ENCODE measurements at regions not wholly inside any gene's neighbourhood (a gene's known extent, or its start where the extent isn't known, plus 50 kb on each side); places are given as distances from the start of the nearest gene placed in this dataset.
A peak's percentile ranks its signal among the peaks of the same experiment; 100 is the strongest.

DNA sequence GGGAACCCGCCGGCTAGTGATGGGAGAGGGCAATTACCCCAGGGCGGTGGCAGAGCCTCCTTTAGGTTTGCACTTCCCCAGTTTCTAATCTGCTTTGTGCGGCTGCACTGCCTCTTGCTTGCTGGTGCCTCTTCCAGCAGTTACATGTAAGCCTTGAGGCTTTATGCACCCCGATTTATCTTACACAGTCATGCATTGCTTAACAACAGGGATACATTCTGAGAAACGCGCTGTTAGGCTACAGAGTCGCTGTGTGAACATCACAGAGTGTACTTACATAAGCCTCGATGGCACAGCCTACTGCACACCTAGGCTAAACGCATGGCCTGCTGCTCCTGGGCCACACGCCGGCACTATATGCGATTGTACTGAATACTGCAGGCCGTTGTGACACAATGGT is 155.6 kb upstream of the MKI67 start:
- DNase-seq (ENCODE audit: low read depth, low spot score) = no peak

- peak; percentile 24 for DNase-seq (ENCODE audit: low read depth, low spot score)
These were observed 160.0 kb upstream of the MKI67 start for GRCh38 chr10:128286141-128286761.

DNA sequence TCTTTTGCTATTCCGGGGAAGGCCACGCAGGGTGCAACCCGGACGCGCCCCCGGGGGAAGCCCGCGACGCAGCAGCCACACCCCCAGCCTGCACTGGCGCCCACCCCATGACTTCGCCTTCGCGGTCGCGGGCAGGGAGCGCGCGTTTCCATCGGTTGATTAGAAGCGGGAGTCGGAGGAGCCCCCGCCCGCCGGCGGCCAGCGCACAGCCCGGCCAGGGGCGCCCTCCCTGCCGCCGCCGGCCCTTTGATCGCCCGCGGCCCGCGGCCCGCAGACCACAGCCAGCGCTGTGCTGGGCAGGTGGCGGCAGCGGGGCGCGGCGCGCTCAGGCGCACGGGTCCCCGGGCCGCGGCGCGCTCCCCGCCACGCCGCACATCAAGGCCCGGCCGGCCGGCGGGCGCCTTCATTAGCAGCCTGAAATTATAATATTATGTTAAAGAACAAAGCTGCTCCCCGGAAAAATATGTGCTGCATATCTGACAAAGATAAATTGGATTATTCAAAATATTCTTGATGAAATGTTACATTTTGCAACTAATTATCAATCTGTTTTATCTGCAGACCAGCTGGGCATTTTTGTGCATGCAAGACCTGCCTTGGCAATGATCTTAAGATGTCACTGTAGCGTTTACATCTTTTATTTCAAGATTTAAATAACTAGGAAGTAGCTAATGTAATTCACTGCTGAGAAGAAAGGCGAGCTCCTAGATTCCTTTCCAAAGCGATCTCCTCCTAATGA is 160.7 kb upstream of the MKI67 start:
- DNase-seq (ENCODE audit: low read depth, low spot score) = peak; percentile 20

DNA sequence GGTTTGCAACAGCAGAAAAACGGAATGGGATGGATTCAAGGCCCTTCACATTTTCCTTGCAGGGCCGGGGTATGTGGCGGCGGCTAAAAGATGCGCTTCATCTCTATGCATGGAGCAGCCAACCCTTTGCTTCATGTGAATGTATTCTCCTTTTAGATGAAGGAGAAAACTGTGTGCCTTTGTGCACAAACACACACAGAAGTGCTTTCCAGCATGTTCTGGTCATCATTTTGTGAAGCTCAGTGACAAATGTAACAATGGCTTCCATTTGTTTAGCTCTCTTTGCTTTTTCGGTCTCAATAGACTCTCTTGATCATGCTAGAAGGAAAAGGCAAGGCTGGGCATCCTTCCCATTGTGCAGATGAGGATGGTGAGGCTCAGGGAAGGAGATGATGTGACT is 161.7 kb upstream of the MKI67 start:
- DNase-seq (ENCODE audit: low read depth, low spot score) = no peak

DNA sequence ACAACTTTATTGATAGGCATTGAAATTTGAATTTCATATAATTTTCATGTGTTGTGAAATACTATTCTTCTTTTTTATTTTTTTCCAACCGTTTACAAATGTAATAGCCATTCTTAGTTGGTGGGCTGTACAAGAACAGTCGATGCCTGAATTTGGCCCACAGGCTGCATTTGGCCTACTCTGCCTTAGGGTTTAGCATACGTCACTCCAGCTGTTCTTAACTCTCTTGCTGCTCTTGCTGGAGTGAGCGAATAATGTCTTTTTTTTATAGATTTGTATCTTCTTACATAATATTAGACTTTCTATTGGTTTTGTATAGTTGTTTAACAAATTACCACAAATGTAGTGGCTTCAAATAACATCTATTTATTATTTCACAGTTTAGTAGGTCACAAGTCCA is 163.4 kb upstream of the MKI67 start:
- no peak for DNase-seq (ENCODE audit: low read depth, low spot score)

GRCh38 chr10:128295003-128295402 is 168.8 kb upstream of the MKI67 start:
- DNase-seq (ENCODE audit: low read depth, low spot score) = no peak

- no peak for DNase-seq (ENCODE audit: low read depth, low spot score)
These were observed 170.2 kb upstream of the MKI67 start for GRCh38 chr10:128296253-128297007.

GRCh38 chr10:128297709-128298378 is 171.6 kb upstream of the MKI67 start:
- no peak for DNase-seq (ENCODE audit: low read depth, low spot score)

DNA sequence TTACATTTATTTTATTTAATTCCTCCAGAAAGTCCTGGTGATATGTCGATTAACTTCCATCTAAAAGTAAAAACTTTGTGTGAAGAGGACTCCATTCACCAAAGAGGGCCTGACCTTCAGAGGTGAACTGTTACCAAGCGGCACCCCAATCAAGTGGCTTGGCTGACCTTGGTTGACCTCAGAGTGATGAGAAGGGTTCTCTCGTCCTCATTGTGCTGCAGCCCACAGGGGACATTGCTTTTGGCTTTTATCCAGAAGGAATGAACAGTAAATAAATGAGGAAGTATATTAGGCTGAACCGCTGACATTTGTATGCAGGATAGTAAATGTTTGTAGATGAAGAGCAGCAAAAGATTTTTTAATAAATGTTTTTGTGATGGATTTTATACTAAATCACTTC is 172.4 kb upstream of the MKI67 start:
- DNase-seq (ENCODE audit: low read depth, low spot score) = no peak

DNA sequence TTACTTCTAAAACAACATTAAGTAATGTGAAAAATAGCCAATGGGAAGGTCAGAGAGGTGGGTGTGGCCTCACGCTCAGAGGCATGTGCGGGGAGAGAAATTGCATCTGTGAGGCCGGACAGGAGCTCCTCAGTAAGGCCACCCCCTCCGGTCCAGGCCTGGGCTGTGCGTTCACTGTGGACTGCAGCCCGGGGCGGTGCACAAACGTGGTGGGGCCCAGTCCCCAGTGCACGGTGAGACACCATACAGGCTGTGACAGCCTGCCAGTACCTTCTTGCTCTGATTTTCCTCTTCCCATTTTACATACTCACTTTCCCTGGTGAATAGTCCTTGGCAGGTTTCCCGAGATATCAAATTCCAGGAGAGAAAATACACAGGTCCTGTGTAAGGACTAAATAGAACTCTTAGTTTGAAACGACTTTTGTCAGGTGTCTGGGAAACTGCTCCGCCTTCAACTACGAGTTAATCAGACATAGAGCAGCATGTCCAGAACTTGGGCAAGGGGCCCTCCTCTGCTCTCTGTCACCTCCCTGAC is 174.1 kb upstream of the MKI67 start:
- no peak for DNase-seq (ENCODE audit: low read depth, low spot score)

DNA sequence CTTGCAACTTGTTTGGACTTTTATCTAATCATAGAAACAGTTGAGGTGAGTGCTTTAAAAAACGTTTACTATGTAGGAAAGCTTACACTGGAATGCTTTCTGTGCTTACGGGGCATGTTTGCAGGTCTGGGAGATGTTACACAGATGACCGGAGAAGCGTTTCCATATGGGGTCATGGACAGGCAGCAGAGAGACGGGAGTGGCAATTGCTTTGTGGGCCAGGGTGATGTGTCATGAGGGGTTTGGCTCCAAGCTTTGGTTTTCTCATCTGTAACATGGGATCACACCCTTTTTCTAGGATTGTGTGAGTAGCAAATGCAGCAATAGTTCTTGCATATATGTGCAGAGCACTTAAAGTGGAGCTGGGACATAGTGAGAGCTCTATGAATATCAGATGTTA is 174.8 kb upstream of the MKI67 start:
- DNase-seq (ENCODE audit: low read depth, low spot score) = no peak

DNA sequence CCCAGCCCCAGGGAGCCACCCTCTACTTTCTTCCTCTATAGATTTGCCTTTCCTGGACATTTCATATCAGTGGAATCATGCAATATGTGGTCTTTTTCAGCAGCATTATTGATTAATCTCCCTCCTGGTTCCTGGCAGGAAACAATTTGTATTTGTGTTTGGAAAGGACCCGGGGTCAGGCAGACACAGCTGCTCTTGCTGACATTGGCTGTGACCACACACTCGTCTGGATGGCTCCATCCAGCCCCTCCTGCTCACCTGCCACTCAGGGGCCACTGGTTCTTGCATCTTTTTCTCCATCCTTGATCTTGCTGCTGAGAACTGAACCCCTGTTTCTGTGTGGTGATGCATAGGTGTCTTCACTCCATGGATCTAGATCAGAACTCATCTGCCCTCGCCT is 176.6 kb upstream of the MKI67 start:
- DNase-seq (ENCODE audit: low read depth, low spot score) = no peak

- no peak for DNase-seq (ENCODE audit: low read depth, low spot score)
These were observed 178.0 kb upstream of the MKI67 start for GRCh38 chr10:128304271-128304670.

DNA sequence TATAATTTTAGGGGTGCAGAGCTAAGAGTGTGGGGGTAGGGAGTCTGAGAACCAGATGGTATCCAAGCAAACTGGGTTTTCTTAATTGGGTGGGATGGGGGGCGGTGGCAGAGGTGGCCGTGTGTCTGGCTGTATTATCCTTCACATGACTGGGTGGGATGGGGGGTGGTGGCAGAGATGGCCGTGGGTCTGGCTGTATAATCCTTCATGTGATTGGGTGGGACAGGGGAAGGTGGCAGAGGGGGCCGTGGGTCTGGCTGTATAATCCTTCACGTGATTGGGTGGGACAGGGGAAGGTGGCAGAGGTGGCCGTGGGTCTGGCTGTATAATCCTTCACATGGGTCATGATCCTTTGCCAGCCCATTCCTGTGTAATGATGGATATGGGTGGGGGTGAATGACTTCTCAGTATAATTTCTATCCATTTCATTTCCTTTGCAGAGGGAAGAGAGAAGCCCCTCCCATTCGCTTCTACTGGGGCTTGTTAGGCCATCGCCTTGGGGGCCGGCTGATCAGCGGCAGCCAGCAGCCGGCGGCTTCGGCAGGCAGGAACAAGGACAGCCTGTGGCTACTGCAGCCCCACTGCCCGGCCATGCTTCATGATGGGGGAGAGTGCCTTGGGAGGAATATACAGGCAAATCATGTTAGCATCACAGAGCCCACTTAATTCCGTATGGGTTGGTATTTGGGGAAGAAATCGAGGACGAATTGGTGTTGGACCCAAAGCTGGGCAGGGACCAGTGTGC is 179.6 kb upstream of the MKI67 start:
- no peak for DNase-seq (ENCODE audit: low read depth, low spot score)

GRCh38 chr10:128306535-128306934 is 180.3 kb upstream of the MKI67 start:
- no peak for DNase-seq (ENCODE audit: low read depth, low spot score)

- no peak for DNase-seq (ENCODE audit: low read depth, low spot score)
These were observed 180.7 kb upstream of the MKI67 start for GRCh38 chr10:128306966-128307365.

DNA sequence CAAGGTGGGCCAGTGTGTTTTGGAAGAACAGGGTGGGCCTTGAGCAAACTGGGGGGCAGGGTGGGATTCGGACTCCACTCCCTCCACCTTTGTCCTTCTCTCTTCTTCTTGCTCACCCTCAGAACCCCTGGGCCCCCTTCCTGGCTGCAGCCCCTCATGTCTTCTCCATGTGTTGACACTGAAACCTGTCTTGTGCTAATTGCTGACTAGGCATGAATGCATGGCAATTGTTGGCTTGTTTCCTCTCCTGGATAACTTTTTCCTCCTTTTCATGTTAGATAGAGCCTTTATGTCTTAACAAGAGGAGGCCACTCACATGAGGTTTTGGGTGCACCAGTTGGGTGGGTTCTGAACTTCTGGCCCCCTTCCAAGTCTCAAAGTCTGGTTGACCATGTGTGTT is 181.6 kb upstream of the MKI67 start:
- no peak for DNase-seq (ENCODE audit: low read depth, low spot score)

DNA sequence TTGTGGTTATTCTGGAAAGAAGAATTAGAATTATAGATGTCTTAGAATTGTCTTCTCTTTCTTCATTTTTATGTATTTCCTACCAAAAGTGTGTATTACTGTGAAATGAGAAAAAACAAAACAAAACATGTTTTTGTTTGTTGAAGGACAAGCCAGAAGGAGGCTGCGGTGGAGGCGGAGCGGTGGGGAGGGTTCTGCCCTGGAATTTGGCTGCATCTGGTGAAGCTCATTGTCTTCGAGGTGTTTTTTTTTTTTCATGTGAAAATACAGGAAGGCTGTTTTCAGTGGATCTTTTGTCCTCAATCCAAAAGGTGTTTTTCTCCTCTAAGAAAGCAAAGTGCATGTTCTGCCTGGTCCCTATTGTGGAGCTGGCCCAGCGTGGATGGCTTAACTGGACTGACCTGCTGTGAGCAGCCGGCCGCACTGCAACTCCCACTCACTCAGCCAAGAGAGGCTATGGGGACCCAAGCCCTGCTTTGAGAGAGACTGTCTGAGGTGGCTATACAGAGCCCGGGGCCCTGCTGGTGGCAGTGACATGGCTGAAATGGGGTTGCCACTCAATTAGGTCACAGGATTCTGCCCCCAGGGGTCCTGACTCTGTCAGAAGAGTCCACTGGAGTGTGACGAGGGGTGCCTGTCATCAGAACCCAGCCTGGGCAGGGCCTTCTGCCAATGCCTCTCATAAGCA is 184.9 kb upstream of the MKI67 start:
- DNase-seq (ENCODE audit: low read depth, low spot score) = peak; percentile 63

GRCh38 chr10:128312250-128312649 is 186.0 kb upstream of the MKI67 start:
- no peak for DNase-seq (ENCODE audit: low read depth, low spot score)

GRCh38 chr10:128314686-128315085 is 188.5 kb upstream of the MKI67 start:
- no peak for DNase-seq (ENCODE audit: low read depth, low spot score)

Measured in ELF-1 (cell line).